Mesothelial cell of epicardium (in vitro differentiated cells): ENCODE measurements at regions not wholly inside any gene's neighbourhood (a gene's known extent, or its start where the extent isn't known, plus 50 kb on each side); places are given as distances from the start of the nearest gene placed in this dataset.

Source experiments
- DNase-seq, 2 experiments: peaks; one replicate each; pipeline ENCODE4 v3.0.0; 2021; ENCODE audit warnings: low spot score in 2 of 2; ENCODE audit not compliant: unreplicated experiment in 2 of 2
- H3K27ac Mint-ChIP-seq: 2 replicates; pipeline ENCODE4 v1.8.0; 2021; ENCODE audit warnings: mixed read lengths
- H3K27me3 Mint-ChIP-seq: 2 replicates; pipeline ENCODE4 v1.8.0; 2021; ENCODE audit warnings: low read depth, mixed read lengths
- H3K36me3 Mint-ChIP-seq: 2 replicates; pipeline ENCODE4 v1.8.0; 2021; ENCODE audit warnings: mixed read lengths
- H3K4me1 Mint-ChIP-seq: 2 replicates; pipeline ENCODE4 v1.8.0; 2021; ENCODE audit warnings: mixed read lengths
- H3K4me3 Mint-ChIP-seq: 2 replicates; pipeline ENCODE4 v1.8.0; 2021; ENCODE audit warnings: mild to moderate bottlenecking, moderate library complexity, mixed read lengths
- H3K9me3 Mint-ChIP-seq: 2 replicates; pipeline ENCODE4 v1.8.0; 2021; ENCODE audit warnings: mixed read lengths
- CTCF ChIP-seq: fragments of 200-600 bp; sonication (generic); IDR thresholded peaks from one replicate; pipeline ENCODE4 v1.5.0; 2021; ENCODE audit warnings: antibody characterized with exemption; ENCODE audit not compliant: unreplicated experiment

DNA sequence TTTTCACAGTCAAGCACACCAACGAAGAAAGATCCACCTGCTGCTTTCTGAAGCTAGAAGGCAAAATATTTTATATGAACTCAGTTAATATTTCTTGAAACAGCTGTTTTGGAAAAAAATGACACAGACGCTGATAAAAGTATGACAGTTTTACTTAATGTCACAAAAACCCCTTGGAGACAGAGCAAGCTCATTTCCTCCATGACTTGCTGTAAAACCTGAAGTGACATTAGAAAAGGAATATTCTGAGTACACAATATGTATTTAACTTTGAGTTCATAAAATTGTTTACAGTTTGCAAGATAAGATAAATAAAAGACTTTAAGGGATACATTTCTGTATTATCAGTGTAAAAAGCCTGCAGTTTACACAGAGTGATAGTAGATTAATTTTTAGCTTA, 105.4 kb downstream of the DSEL start:
- no peaks in the 10 kb centered on the region for H3K27me3 Mint-ChIP-seq
- H3K9me3 Mint-ChIP-seq, result no peaks in the 10 kb centered on the region
- TF ChIP-seq CTCF, result no peak
- DNase-seq, result no peak
- H3K4me1 Mint-ChIP-seq, result peaks cover 1% of the 10 kb centered on the region
- H3K36me3 Mint-ChIP-seq, result no peaks in the 10 kb centered on the region
- no peak overlapping the region for H3K4me3 Mint-ChIP-seq
- H3K27ac Mint-ChIP-seq, result no peak overlapping the region

GRCh38 chr18:67410075-67411070, 106.1 kb downstream of the DSEL start:
- Mint-ChIP-seq H3K9me3 (no peaks in the 10 kb centered on the region), H3K4me3 (no peak overlapping the region), H3K27me3 (no peaks in the 10 kb centered on the region), H3K27ac (no peak overlapping the region), H3K36me3 (no peaks in the 10 kb centered on the region), H3K4me1 (peaks cover 1% of the 10 kb centered on the region)
- no peak for DNase-seq
- TF ChIP-seq CTCF, result no peak

- Mint-ChIP-seq H3K27me3 (no peaks in the 10 kb centered on the region), H3K27ac (no peak overlapping the region), H3K4me1 (peaks cover 1% of the 10 kb centered on the region), H3K4me3 (no peak overlapping the region), H3K9me3 (no peaks in the 10 kb centered on the region), H3K36me3 (no peaks in the 10 kb centered on the region)
- TF ChIP-seq CTCF, result no peak
- no peak for DNase-seq
These were observed 108.3 kb downstream of the DSEL start for GRCh38 chr18:67408240-67408639.

- Mint-ChIP-seq H3K27ac (no peak overlapping the region), H3K4me3 (no peak overlapping the region), H3K36me3 (no peaks in the 10 kb centered on the region), H3K27me3 (no peaks in the 10 kb centered on the region), H3K9me3 (no peaks in the 10 kb centered on the region), H3K4me1 (peaks cover 1% of the 10 kb centered on the region)
- TF ChIP-seq CTCF, result no peak
- no peak for DNase-seq
These were observed 109.8 kb downstream of the DSEL start for GRCh38 chr18:67406714-67407113.

- H3K27ac Mint-ChIP-seq, result no peak overlapping the region
- TF ChIP-seq CTCF, result no peak
- H3K4me3 Mint-ChIP-seq, result no peak overlapping the region
- no peaks in the 10 kb centered on the region for H3K36me3 Mint-ChIP-seq
- no peaks in the 10 kb centered on the region for H3K4me1 Mint-ChIP-seq
- H3K27me3 Mint-ChIP-seq, result no peaks in the 10 kb centered on the region
- H3K9me3 Mint-ChIP-seq, result peaks cover 8% of the 10 kb centered on the region
- DNase-seq, result no peak
These were observed 114.0 kb downstream of the DSEL start for GRCh38 chr18:67402543-67402942.
